Stimulated activated CD8-positive, alpha-beta memory T cell treated with anti-CD3 and anti-CD28 coated beads, Interleukin-12 subunit alpha, Interleukin-12 subunit beta, amount 100 ng/mL, for 4 hours (primary cell): ENCODE measurements at regions not wholly inside any gene's neighbourhood (a gene's known extent, or its start where the extent isn't known, plus 50 kb on each side); places are given as distances from the start of the nearest gene placed in this dataset.

Experiments used
- DNase-seq: peaks from one replicate; pipeline ENCODE4 v3.0.0-alpha.2; 2020; ENCODE audit warnings: low read depth

DNA sequence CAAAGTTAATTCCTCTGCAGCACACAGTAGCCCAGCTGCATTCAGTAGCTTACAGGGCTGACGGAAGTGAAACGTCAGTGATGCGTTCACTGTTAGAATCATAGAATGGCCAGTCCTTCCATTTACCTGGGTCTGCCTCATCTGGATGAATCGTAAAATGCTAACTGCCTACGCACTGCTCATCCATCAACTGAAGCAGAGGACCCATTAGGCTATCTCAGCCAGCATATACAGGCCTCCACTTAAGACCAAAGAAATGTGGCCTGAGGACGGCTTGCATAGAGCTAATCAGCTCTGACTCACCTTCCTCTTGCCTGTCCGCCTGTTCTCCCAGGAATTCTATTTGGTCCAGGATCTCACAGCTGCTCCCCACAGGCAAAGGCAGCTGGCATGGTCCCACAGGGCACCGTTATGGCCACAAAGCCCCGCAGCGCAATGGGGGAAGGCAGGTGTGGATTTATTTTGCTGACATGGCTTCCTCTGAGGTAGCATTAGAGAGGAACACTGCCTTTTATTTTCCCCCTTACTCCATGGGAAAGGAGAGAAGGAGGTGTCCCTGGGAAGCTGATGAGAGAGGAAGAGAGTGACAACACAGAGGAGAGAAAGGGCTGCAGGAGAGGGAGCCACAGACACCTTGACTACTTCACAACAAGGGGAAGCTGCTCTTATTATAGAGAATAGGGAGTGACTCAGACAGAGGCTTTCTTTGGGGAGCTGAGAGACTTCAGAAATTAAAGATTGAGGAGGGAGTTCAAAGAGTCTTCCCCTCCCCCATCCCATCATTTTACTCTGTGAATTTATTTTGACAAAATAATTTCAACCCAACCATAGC is 177.6 kb downstream of the HHIPL2 start:
- DNase-seq = no peak

DNA sequence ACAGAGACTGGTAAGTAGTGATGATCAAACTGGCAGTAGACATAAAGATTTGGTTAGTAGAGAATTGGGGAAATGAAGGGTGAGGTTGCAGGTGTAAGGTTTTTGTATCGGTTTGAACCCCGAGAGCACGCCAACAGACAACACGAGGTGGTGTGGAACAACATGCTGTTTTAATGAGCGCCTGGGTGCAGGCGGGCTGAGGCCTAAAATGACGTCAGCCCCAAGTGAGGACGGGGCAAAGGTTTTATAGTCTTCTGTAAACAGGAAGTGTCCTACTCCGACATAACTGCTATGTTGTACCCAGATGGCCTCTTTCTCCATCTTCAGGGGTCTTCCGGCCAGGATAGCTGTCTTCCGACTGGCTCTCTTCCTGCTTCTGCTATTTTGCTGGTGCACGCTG is 178.8 kb downstream of the HHIPL2 start:
- DNase-seq = no peak

DNA sequence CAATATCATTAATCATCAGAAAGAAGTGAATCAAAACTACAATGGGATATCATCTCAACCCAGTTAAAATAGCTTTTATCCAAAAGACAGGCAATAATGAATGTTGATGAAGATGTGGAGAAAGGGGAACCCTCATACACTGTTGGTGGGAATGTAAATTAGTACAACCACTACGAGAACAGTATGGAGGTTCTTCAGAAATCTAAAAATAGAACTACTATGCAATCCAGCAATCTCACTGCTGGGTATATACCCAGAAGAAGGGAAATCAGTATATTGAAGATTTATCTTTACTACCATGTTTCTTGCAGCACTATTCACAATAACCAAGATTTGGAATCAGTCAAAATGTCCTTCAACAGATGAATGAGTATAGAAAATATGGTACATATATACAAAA is 189.8 kb downstream of the HHIPL2 start:
- DNase-seq = no peak

DNA sequence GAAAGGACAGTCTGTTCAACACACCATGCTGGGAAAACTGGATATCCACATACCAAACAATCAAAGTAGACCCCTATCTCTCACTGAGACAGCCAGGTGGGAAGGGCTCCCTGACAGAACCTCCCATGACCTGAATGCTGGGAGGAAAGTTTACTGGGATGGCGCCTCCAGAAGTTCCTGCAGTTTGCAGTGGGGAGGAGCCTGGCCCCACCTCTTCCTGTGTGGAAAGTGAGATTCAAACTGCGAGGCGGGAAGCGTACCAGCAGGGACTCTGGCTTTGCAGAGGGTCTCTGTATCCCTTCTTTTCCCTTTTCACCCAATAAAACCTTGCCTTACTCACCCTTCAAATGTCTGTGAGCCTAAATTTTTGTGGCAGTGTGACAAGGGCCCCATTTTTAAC is 190.7 kb downstream of the HHIPL2 start:
- no peak for DNase-seq

DNA sequence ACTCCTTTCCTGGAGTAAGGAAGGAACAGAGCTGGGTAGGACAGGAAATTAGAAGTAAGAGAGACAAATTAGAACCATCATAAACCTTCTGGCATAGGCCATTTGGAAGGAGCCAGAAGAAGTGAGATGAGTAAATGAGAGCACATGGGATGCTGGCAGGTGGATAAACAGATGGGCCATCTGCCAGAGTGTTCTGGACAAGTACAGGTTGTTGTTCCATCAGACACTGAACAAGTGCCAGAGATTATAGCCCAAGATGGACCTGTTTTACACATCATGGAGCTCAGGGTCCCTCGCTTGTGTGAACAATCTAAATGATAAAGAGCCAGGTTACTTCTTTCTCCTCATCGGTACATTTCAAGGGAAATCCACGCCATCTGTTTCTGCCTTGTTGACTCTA is 200.3 kb downstream of the HHIPL2 start:
- DNase-seq = no peak

DNA sequence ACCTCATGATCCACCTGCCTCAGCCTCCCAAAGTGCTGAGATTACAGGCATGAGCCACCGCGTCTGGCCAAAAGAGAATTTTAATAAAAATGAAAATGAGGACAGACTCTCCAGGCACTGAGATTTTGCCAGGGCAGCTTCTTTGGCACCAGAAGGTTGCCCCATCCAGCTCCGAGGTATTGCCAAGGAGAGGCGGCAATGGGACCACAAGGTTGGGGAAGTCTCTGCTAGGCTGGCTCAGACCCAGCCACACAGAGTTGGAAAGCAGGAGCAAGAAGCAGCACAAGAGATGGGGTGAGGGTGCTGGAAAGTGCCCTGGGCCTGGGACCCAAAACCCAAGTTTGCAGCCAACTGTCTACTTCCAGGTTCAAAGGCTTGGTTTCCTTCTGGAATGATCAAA is 200.9 kb downstream of the HHIPL2 start:
- DNase-seq = no peak

DNA sequence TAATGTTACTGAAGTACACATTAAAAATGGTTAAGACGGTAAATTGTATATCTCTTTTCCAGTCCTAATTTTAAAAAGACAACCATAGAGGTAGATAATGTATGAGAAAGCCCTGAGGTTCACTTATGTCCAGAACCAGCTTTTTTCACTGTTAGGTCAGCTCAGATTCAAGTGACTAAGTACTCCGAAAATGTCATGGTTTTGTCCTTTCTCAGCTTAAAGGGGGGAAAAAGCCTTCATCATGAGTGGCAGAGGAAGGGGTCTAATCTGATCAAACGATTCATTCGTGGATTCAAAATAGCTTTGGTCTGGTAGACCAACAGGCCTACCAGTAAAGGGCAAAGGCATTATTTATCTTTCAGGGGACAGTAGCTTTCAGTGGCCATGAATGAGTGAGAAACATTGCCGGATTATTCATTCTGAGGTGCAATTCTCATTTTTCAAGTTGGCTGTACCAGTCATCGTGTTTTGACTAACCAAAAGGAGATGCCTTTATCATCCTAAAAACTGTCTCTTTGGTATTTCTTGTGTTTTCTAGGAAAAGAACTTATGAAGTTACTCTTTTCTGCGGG is 208.4 kb downstream of the HHIPL2 start:
- no peak for DNase-seq

DNA sequence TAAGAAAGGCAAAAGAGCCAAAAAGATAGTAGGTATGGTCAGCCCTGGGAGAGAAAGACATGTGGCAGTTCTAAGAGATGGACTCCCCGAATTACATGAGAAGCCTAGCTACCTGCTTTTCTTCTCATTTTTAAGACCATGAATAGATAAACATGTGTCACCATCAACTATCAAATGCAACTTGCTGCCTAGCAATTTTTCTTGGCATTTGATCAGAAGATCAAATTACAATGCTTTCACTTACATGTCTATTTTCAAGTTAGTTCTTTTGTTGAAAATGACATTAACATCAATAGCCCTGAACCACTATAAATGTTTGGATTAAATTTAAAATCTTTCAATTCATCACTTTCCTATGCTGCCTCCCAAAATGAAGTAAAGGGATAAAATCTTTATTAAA is 212.3 kb downstream of the HHIPL2 start:
- DNase-seq = no peak

DNA sequence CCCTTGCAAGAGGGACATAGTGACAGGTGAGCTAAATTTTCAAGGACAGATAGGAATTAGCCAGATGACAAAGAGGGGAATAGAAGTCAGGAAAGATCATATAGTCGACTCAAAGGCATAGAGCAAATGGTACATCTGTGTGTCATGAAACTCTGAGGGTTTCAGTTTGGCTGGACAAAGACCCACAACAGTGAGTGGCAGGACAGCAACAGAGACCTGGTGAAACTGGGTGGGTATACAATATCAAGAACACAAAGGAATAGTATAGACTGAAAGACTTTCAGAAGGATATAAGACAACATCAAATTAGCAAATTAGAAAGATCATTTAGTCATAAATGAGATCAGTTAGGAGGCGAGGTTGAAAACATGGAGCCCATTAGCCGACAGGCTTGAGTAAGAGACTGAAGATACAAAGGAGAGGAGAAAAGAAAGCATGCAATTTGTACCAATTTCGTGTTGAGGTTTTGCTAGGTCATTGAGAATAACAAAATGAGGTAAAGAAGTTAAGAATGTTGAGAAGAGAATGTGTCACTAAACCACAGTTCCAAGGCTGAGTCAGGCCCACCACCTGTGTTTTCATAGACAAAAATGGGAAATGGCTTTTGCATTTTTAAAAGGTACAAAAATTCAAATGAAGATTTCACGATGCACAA is 213.8 kb downstream of the HHIPL2 start:
- no peak for DNase-seq

DNA sequence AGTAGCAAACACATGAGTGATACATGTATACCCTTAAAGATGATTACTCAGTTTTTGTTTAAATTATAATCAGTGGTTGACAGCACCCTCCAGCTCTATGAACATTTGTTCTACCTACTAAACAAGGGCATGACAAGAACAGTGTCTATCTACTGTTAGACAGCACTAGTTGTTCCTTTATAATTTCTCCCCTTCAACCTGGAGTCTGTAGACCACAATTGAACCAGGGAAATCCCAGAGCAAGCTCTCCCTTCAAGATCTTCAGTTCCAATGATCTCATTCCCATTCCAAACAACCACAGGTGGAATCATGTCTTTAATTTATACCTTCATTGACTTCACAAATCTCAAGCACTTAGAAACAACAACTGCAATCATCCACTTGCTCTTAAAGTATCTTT is 216.1 kb downstream of the HHIPL2 start:
- no peak for DNase-seq

DNA sequence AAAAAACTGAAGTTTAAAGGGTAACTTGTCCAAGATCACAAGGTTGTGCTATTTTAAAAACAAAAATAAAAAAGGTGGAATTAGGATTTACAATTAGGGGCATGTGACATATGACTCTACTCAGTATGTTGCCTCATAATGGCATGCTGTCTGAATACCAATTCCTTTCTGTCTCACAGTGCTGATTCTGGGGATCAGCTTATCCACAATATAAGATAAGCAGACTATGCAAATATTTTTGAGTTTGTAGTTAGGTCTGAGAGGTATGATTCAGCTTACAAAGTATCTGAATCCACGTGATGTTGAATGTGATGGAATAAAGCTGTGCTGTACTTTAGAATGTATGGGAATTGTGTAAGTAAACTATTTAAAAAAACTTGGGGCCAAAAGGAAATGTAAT is 216.6 kb downstream of the HHIPL2 start:
- DNase-seq = no peak

DNA sequence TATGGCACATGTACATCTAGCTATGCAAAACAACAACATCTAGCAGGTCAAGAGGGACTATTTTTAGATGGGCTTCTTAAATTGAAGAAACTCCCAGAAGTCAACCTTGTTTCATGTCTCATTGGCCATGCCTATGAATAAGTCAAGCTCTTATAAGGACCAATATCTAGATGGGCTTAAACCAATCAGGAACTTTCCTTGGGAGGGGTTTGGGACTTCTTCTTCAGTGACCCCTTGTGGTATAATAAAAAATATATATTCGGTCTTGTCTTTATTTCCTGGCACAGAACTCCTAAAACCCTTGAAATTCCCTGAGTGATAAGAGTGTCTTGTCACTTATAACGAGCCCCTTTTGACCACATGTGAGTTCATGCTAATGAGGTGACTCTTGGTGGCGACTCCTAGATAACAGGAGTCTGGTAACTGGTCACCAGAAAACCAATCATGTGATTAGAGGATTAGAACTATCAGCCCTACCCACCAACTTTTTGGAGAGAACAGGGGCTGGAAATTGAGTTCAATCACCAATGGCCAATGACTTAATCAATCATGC is 218.3 kb downstream of the HHIPL2 start:
- DNase-seq = no peak

DNA sequence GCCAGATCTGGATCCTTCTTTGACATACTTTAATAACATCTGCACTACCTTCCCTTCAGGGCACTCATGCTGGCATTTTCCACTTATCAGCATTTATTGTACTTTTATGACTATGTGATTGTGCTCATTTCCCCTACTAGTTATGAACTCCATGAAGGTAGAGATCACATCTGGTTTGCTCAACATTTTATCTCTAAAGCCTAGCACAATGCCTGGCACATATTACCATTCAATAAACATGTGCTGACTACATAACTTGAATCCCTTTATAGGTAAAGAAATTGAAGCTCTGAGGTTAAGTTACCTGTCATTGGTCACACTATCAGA is 221.2 kb downstream of the HHIPL2 start:
- DNase-seq = no peak

DNA sequence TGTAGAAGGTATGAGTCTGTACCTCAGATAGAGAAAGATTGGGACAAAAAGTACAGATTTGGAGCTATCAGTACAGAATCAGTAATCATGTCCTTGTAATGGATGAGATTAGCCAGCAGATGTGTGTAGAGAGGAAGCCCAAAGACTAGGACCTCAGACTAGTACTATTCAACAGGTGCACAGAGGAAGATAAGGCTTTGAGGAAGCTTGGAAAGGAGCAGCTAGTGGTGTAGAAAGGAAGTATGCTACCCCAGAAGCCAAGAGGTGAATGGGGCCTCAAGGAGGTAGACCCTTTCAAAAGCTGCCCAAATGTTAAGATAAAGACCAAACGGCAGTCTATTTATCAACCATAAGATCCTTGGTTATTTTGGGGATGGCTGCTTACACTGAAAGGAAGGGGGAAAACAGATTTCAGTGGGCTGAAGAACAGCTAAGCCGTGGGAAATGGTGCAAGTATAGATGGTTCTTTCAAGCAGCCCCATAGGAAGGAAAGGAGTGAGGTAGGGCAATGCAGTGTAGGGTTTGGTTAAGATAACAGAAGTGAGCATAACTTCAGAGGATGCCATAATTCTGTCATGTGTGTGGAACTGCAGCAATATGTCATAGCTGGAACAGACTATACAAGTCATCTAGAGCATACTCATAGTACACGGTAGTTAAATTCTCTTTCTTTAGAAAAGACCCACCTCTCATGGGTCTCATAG is 221.7 kb downstream of the HHIPL2 start:
- no peak for DNase-seq

DNA sequence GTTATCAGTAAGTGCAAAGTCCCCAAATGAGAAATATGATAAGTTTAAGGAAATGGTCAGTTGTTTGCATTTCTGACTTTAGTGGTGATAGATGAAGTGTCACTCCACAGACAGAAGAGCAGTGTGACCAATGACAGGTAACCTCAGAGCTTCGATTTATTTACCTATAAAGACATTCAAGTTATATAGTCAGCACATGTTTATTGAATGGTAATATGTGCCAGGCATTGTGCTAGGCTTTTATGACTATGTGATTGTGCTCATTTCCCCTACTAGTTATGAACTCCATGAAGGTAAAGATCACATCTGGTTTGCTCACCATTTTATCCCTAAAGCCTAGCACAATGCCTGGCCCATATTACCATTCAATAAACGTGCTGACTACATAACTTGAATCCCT is 222.4 kb downstream of the HHIPL2 start:
- no peak for DNase-seq

DNA sequence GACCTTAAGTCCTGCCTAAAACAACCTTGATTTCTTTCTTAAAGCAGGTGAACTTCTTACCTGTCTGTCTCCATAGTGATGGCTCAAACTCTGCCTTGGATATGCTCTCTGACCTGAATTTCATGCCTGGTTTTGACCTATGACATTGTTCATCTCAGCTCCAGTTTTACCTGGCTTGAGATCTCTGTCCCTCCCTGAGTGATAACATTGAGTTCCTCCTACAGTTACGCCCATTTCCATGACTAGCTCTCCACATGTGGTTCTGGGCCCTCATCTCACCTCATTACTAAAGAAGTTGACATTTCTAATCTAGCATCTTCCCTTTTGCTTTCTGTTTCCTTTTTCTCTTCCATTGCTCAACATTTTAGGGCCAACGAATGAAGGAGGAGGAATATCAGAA is 233.1 kb downstream of the HHIPL2 start:
- DNase-seq = no peak

DNA sequence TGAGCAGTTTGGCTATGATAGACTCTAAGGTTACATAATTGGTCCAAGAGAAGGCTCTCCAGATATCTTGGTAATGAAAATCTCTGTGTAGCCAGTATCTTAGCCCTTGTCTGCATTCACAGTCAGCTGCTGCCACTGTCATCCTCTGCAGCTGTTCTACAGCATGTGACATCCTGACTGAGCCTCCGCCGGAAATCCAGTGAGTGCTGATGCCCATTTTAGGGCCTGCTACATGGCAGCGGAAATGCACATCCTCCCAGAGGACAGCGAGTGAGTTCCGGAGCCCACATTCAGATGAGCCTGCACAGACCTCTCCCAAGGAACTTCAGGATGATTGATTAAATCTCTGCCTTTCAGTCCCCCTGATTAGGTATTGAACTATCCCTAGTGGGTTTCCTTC is 237.1 kb downstream of the HHIPL2 start:
- DNase-seq = no peak

DNA sequence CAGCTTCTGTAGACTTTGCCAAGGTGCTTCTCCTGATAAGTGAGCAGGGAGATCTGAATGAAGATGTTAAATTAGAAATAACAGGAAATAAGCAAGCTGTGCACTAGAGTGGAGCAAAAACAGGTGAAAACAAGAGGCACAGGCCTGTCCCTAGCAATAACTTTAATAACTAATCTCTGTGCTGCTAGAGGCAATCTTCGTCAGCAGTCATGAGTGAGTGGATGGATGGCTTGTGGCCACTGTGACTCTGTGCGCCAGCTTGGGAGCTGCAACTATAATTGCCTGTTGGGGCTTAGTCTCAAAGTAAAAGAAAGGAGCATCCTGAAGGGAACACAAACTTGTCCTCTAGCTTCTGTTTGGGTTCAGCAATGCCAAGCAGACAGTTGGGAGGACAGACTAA is 240.3 kb downstream of the HHIPL2 start:
- DNase-seq = no peak

DNA sequence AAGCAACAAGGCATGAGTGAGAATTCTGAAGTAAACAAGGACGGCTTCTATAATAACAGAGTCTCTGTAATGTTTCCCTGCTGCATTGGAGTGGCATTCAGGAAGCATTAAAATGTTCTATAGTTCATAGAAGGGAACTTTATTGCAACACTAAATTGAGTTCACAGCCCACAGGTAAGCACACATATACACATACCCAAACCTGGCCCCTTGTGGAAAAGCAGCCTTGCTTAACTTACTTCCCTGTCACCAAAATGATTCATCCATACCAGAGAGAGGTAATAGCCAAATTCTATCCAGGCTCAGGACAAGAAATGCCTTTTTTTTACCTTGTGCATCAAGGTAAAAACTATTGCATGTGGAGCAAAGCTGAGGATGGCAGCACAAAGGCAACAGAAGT is 241.4 kb downstream of the HHIPL2 start:
- no peak for DNase-seq

DNA sequence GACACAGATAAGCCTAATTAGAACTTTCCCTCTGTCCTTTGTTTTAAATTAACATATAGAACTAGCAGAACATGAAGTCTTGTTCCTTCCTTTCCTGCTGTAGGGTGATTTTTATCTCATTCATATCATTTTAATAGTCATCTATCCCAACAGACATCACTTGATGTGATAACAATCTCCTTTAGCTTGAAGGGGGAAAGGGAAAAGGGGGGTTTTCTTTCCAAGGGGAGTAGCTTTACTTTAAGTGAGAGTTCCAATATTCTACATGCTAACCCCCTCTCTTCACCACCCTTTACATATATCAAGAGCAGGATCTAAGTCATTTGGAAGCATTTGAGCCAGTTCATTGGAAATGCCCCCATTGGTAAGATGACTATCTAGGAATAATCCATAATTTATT is 241.9 kb downstream of the HHIPL2 start:
- DNase-seq = no peak

DNA sequence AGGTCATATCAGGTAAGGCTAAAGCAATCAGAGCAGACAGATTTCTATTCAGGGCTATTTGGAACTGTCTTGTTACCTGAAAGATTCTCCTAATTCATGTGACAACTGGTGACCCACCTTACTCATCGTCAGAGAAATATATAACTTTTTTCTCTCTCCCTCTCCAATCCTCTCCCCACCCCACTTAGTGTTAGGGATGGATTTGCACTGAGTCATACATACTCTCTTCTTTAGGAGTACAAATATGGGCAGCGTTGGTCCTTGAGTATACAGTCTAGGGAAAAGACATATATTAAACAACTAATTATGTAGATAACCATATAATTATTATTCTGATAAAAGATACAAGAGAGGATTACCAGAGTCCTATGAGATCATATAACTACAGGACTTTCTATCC is 246.3 kb downstream of the HHIPL2 start:
- no peak for DNase-seq

DNA sequence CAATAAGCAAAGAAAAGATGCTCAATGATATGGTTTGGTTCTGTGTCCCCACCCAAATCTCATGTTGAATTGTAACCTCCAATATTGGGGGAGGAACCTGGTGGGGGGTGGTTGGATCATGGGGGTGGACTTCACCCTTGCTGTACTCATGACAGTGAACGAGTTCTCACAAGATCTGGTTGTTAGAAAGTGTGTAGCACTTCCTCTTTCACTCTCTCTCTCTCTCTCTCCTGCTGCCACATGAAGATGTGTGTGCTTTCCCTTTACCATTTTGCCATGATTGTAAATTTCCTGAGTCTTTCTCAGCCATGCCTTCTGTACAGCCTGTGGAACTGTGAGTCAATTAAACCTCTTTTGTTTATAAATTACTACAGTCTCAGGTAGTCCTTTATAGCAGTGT is 248.4 kb downstream of the HHIPL2 start:
- no peak for DNase-seq

DNA sequence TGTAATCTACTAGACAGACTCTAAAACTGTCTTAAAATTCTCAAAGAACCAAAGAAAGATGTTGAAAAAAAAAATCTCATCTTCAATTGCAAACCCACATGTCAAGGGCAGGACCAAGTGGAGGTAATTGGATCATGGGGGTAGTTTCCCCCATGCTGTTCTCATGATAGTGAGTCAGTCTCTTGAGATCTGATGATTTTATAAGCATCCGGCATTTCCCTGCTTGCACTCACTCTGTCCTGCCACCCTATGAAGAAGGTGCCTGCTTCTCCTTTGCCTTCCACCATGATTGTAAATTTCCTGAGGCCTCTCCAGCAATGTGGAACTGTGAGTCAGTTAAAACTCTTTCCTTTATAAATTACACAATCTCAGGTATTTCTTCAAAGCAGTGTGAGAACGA is 257.0 kb downstream of the HHIPL2 start:
- no peak for DNase-seq
